Stimulated activated CD4-positive, alpha-beta T cell treated with anti-CD3 and anti-CD28 coated beads, Interleukin-15, amount 100 ng/mL, for 1 hour (primary cell): ENCODE measurements at regions not wholly inside any gene's neighbourhood (a gene's known extent, or its start where the extent isn't known, plus 50 kb on each side); places are given as distances from the start of the nearest gene placed in this dataset.
"Not testable (repeated sequence)": the region's sequence is repeated elsewhere in the genome, so short reads cannot be mapped to it uniquely, and the experiment has no call there.

Experiments used
- DNase-seq, 2 donors: peaks; one replicate each; pipeline ENCODE4 v3.0.0-alpha.2; 2020; ENCODE audit warnings: low read depth in 1 of 2, low spot score in 1 of 2

GRCh38 chr1:144140243-144140642 is 168.5 kb upstream of the FAM72C start:
- not testable (repeated sequence) for DNase-seq

GRCh38 chr1:144105006-144105405 is 133.2 kb upstream of the FAM72C start:
- not testable (repeated sequence) for DNase-seq

- DNase-seq, result peak; percentile 12 to 40
Observed at GRCh38 chr1:144104000-144104677, 132.4 kb upstream of the FAM72C start.

GRCh38 chr1:144103156-144103880 is 131.5 kb upstream of the FAM72C start:
- peak; percentile 10 to 51 for DNase-seq

- not testable (repeated sequence) for DNase-seq
Observed at GRCh38 chr1:144102046-144102745, 130.4 kb upstream of the FAM72C start.

GRCh38 chr1:144101397-144102045 is 129.7 kb upstream of the FAM72C start:
- DNase-seq, result peak in 1 of 2 donors; percentile 0

- DNase-seq, result peak in 1 of 2 donors; percentile 9
Observed at GRCh38 chr1:144077167-144077841, 105.5 kb upstream of the FAM72C start.

- DNase-seq, result not testable (repeated sequence)
Observed at GRCh38 chr1:144076646-144077045, 104.9 kb upstream of the FAM72C start.

GRCh38 chr1:144070394-144071053 is 98.7 kb upstream of the FAM72C start:
- not testable (repeated sequence) for DNase-seq

- not testable (repeated sequence) for DNase-seq
Observed at GRCh38 chr1:144067042-144067441, 95.3 kb upstream of the FAM72C start.

GRCh38 chr1:144066071-144066813 is 94.5 kb upstream of the FAM72C start:
- not testable (repeated sequence) for DNase-seq

GRCh38 chr1:144065299-144066060 is 93.7 kb upstream of the FAM72C start:
- DNase-seq, result not testable (repeated sequence)

GRCh38 chr1:144049365-144049764 is 77.6 kb upstream of the FAM72C start:
- not testable (repeated sequence) for DNase-seq

GRCh38 chr1:144046645-144047044 is 74.9 kb upstream of the FAM72C start:
- not testable (repeated sequence) for DNase-seq

GRCh38 chr1:144045751-144046546 is 74.2 kb upstream of the FAM72C start:
- not testable (repeated sequence) for DNase-seq

GRCh38 chr1:144042251-144042650 is 70.5 kb upstream of the FAM72C start:
- DNase-seq, result not testable (repeated sequence)

GRCh38 chr1:144040293-144040692 is 68.5 kb upstream of the FAM72C start:
- DNase-seq, result not testable (repeated sequence)

GRCh38 chr1:144034045-144034444 is 62.3 kb upstream of the FAM72C start:
- not testable (repeated sequence) for DNase-seq
